Right atrium auricular region (tissue), 2 donors: ENCODE measurements at regions not wholly inside any gene's neighbourhood (a gene's known extent, or its start where the extent isn't known, plus 50 kb on each side); places are given as distances from the start of the nearest gene placed in this dataset.

Source experiments
- DNase-seq: peaks from one replicate; pipeline ENCODE4 v3.0.0-alpha.2; 2019; ENCODE audit warnings: low spot score
- H3K27ac ChIP-seq, 2 donors: fragments of 200-600 bp; sonication (generic); 1 replicate in 1 of 2; 2 replicates in 1 of 2; pipeline ENCODE4 v1.5.1; 2016 to 2019
- H3K27me3 ChIP-seq, 2 donors: fragments of 200-600 bp; sonication (generic); one replicate each; pipeline versions ENCODE4 v1.5.1 to v1.6.0; 2017 to 2019
- H3K36me3 ChIP-seq: fragments of 200-600 bp; sonication (generic); one replicate; pipeline ENCODE4 v1.5.1; 2016
- H3K4me1 ChIP-seq, 2 donors: fragments of 200-600 bp; sonication (generic); one replicate each; pipeline versions ENCODE4 v1.5.1 to v1.6.0; 2017 to 2019
- H3K4me3 ChIP-seq, 2 donors: fragments of 200-600 bp; sonication (generic); 1 replicate in 1 of 2; 2 replicates in 1 of 2; pipeline ENCODE4 v1.5.1; 2017 to 2019; ENCODE audit warnings: mild to moderate bottlenecking in 1 of 2, moderate library complexity in 1 of 2
- H3K9me3 ChIP-seq, 2 donors: fragments of 200-600 bp; sonication (generic); one replicate each; pipeline ENCODE4 v1.5.1; 2019
- CTCF ChIP-seq, 2 donors: fragments of 200-600 bp; sonication (generic); IDR thresholded peaks; one replicate each; pipeline ENCODE4 v1.5.1; 2019; ENCODE audit warnings: antibody characterized with exemption in 2 of 2

- H3K27ac ChIP-seq: peak overlapping the region; percentile 63 to 84
- no peak for DNase-seq
- no peaks in the 10 kb centered on the region for H3K27me3 ChIP-seq
- H3K36me3 ChIP-seq: no peaks in the 10 kb centered on the region
- TF ChIP-seq CTCF (IDR thresholded peaks at IDR 0.05): no peak
- H3K4me3 ChIP-seq: no peak overlapping the region
- H3K4me1 ChIP-seq: peaks cover 0 to 21% of the 10 kb centered on the region in 2 donors
- no peaks in the 10 kb centered on the region for H3K9me3 ChIP-seq
These were observed 228.3 kb upstream of the TTC29 start for GRCh38 chr4:147173797-147174432.

- no peaks in the 10 kb centered on the region for H3K36me3 ChIP-seq
- H3K27ac ChIP-seq: peak overlapping the region; percentile 63 to 84
- no peak for TF ChIP-seq CTCF (IDR thresholded peaks at IDR 0.05)
- H3K27me3 ChIP-seq: no peaks in the 10 kb centered on the region
- no peak overlapping the region for H3K4me3 ChIP-seq
- DNase-seq: no peak
- H3K4me1 ChIP-seq: peaks cover 0 to 21% of the 10 kb centered on the region in 2 donors
- no peaks in the 10 kb centered on the region for H3K9me3 ChIP-seq
These were observed 228.9 kb upstream of the TTC29 start for GRCh38 chr4:147174591-147174990.

- TF ChIP-seq CTCF (IDR thresholded peaks at IDR 0.05): no peak
- Histone ChIP-seq H3K27me3 (no peaks in the 10 kb centered on the region), H3K4me1 (peaks cover 0 to 21% of the 10 kb centered on the region in 2 donors), H3K9me3 (no peaks in the 10 kb centered on the region), H3K4me3 (no peak overlapping the region), H3K36me3 (no peaks in the 10 kb centered on the region), H3K27ac (peak overlapping the region in 1 of 2 donors; percentile 84)
- no peak for DNase-seq
These were observed 229.9 kb upstream of the TTC29 start for GRCh38 chr4:147175460-147176025.

GRCh38 chr4:147182041-147182440 is 236.4 kb upstream of the TTC29 start:
- Histone ChIP-seq H3K4me1 (peaks cover 0 to 3% of the 10 kb centered on the region in 2 donors), H3K27me3 (no peaks in the 10 kb centered on the region), H3K27ac (no peak overlapping the region), H3K36me3 (no peaks in the 10 kb centered on the region), H3K9me3 (no peaks in the 10 kb centered on the region), H3K4me3 (no peak overlapping the region)
- DNase-seq: no peak
- no peak for TF ChIP-seq CTCF (IDR thresholded peaks at IDR 0.05)

- H3K27ac ChIP-seq: no peak overlapping the region
- no peak for TF ChIP-seq CTCF (IDR thresholded peaks at IDR 0.05)
- no peaks in the 10 kb centered on the region for H3K27me3 ChIP-seq
- H3K9me3 ChIP-seq: peaks cover 0 to 7% of the 10 kb centered on the region in 2 donors
- no peak overlapping the region for H3K4me3 ChIP-seq
- H3K36me3 ChIP-seq: no peaks in the 10 kb centered on the region
- no peak for DNase-seq
- H3K4me1 ChIP-seq: peaks cover 0 to 8% of the 10 kb centered on the region in 2 donors
These were observed 247.0 kb upstream of the TTC29 start for GRCh38 chr4:147192679-147193078.

GRCh38 chr4:147194114-147194513 is 248.4 kb upstream of the TTC29 start:
- no peak for DNase-seq
- Histone ChIP-seq H3K4me1 (peaks cover 0 to 8% of the 10 kb centered on the region in 2 donors), H3K9me3 (no peaks in the 10 kb centered on the region), H3K27me3 (no peaks in the 10 kb centered on the region), H3K27ac (peak overlapping the region; percentile 31 to 45), H3K36me3 (no peaks in the 10 kb centered on the region), H3K4me3 (no peak overlapping the region)
- TF ChIP-seq CTCF (IDR thresholded peaks at IDR 0.05): no peak
